HepG2 (cell line): ENCODE measurements at regions not wholly inside any gene's neighbourhood (a gene's known extent, or its start where the extent isn't known, plus 50 kb on each side); places are given as distances from the start of the nearest gene placed in this dataset.

Source experiments
- CHD2 ChIP-seq: IDR thresholded peaks from 2 replicates; pipeline ENCODE4 v1.6.1; 2011; ENCODE audit warnings: low read depth, low read length, improper control_type of control experiment
- CTCF ChIP-seq: sonication (generic); formaldehyde crosslinking; IDR thresholded peaks from 2 replicates; pipeline ENCODE4 v1.5.0; 2020; ENCODE audit warnings: mild to moderate bottlenecking, missing genetic modification reagents, moderate library complexity
- GLI4 ChIP-seq: sonication (generic); formaldehyde crosslinking; IDR thresholded peaks from 2 replicates; pipeline ENCODE4 v1.5.1; 2020; ENCODE audit warnings: missing genetic modification reagents, mild to moderate bottlenecking, moderate library complexity, borderline replicate concordance
- POLR2A ChIP-seq, 2 experiments: IDR thresholded peaks; 2 replicates each; pipeline ENCODE4 v1.6.1; 2011; ENCODE audit warnings: low read depth in 2 of 2, low read length in 2 of 2, mild to moderate bottlenecking in 1 of 2, moderate library complexity in 1 of 2; ENCODE audit not compliant: insufficient read depth in 1 of 2
- SP1 ChIP-seq, 2 experiments: fragments of 450-650 bp in 1 of 2; sonication (generic) in 1 of 2; formaldehyde crosslinking in 1 of 2; IDR thresholded peaks; 2 replicates each; pipeline versions ENCODE4 v1.4.0 to v1.6.1; 2016 to 2020; ENCODE audit warnings: missing genetic modification reagents in 1 of 2
- ZFP41 ChIP-seq: sonication (generic); formaldehyde crosslinking; IDR thresholded peaks from 2 replicates; pipeline ENCODE4 v1.4.0; 2020; ENCODE audit warnings: mild to moderate bottlenecking, missing genetic modification reagents, borderline replicate concordance
- ZNF20 ChIP-seq: sonication (generic); formaldehyde crosslinking; IDR thresholded peaks from 2 replicates; pipeline ENCODE4 v1.4.0; 2020; ENCODE audit warnings: mild to moderate bottlenecking, moderate library complexity, missing genetic modification reagents
- ZNF609 ChIP-seq: sonication (generic); formaldehyde crosslinking; IDR thresholded peaks from 2 replicates; pipeline ENCODE4 v1.4.0; 2020; ENCODE audit warnings: mild to moderate bottlenecking, missing genetic modification reagents, borderline replicate concordance

GRCh38 chr2:175463589-175464310, 282.2 kb upstream of the ATP5MC3 start:
- TF ChIP-seq POLR2A (IDR thresholded peaks at IDR 0.05; ENCODE audit: insufficient read depth in 1 of 2, low read depth in 2 of 2, low read length in 2 of 2) = no peak
- TF ChIP-seq GLI4 (CRISPR knock-in tag) = no peak
- no peak for TF ChIP-seq CTCF (CRISPR knock-in tag)
- no peak for TF ChIP-seq ZNF609
- no peak for TF ChIP-seq ZFP41 (CRISPR knock-in tag)
- TF ChIP-seq CHD2 = no peak
- no peak for TF ChIP-seq ZNF20
- TF ChIP-seq SP1 (IDR thresholded peaks at IDR 0.05) = no peak
- TF ChIP-seq SP1 (CRISPR knock-in tag; IDR thresholded peaks at IDR 0.05) = no peak
